ENCODE measurements at regions not wholly inside any gene's neighbourhood (a gene's known extent, or its start where the extent isn't known, plus 50 kb on each side); places are given as distances from the start of the nearest gene placed in this dataset.

DNA sequence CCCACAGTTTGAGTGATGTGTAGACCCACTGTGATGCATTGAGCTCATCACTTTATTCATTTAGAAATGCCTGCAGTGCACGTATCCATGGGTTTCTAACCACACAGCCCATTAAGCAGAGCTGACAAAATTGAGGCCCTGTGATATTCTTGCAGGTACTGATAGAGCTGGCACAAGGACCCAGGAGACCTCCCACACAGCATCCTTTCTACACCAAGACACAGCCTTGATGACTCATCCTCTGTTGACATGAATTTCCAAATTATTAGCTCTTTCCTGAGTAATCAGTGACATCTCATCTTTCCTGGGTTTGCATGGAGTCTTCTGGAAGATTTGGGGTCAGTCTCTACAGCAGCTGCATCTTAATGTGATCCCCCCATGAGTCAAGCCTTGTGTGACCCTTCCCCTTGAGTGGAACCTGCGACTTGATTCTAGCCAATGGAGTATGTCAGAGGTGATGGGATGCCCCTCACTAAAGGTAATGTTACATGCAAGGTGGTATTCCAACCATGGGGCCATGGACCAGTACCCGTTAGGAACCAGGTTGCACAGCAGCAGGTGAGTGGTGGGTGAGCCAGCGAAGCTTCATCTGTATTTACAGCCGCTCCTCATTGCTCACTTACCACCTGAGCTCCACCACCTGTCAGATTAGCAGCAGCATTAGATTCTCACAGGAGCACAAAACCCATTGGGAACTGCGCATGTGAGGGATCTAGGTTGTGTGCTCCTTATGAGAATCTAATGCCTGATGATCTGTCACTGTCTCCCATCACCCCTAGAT is 181.1 kb upstream of the ARL4C start:
- DNase-seq (ENCODE audit: low read depth): no peak

DNA sequence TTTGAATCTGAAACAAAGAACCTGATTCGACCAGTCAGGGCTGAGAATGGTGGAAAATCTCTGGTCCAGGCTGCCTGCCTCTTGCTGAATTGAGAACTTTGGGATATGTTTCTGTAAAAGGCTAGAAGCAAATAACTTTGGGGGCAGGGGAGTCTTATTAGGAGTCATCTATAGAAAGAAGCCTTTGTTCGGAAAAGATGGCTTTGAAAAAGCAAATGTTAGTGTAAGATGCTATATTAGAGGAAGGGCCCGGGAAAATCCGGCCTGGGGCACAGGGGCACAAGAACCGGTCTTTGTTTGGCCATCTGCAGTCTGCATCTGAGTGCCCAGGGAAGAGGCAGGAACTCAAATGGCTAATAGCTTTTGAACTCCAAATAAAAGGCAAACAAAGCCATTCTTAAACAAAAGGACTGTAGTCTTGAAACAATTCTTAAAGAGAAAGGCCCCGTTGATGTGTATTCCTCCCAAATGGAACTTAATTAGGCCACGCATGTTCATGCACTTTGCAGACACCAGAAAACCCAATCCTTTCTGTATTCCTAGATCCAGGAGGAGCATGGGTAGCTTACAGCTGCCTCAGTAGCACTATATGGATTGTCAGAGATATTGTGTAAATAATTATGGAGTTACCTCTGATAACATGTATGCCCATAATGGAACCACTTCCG is 180.0 kb upstream of the ARL4C start:
- no peak for DNase-seq (ENCODE audit: low read depth)

DNA sequence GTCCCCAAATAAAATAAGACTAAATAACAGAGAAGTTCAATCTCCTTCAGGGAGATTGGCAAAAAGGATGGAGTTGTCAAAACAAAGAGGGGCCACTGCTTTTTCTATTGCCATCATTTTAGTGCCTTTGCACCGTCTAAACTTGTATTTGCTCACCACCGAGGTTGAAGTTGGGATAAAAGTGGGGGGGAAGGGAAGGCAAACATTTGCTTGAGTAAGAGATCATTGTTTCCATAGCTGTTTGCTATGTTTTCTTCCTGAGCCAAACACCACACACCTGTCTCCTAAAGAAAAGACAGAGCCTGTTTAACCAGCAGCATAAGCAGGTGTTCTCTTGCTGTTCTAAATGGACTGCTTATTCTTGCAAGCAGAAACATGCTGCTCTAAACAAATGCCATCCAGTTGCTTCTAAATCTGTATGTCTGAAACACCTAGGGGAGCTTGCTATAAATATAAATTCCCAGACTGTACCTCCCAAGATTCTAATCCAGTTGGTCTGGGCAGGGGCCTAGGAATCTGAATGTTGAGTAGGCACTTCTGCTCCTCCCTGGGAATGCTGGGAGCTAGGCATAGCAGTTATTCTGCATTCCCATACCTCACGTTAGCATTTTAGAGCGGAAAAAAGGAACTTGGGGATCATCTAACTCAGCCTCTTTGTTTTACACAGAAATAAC is 179.4 kb upstream of the ARL4C start:
- no peak for DNase-seq (ENCODE audit: low read depth)

DNA sequence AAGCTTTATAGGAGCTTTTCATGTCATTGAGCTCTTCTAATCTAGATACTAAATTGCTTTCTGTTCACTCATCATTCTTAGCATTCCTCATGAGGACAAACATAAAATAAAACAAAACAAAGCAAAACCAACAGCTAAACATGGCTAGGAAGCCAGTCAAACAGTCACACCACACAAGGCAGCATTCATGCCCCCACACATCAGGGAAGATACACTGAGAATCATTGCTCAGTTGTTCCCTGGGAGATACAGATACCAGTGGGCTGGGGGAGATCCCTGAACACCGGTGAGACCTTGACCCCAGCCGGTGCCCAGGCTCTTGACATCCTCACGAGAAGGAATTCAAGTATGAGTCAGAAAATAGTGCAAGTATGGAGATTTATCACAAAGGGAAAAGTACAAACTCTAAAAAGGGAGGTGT is 177.9 kb upstream of the ARL4C start:
- DNase-seq (ENCODE audit: low read depth): no peak

DNA sequence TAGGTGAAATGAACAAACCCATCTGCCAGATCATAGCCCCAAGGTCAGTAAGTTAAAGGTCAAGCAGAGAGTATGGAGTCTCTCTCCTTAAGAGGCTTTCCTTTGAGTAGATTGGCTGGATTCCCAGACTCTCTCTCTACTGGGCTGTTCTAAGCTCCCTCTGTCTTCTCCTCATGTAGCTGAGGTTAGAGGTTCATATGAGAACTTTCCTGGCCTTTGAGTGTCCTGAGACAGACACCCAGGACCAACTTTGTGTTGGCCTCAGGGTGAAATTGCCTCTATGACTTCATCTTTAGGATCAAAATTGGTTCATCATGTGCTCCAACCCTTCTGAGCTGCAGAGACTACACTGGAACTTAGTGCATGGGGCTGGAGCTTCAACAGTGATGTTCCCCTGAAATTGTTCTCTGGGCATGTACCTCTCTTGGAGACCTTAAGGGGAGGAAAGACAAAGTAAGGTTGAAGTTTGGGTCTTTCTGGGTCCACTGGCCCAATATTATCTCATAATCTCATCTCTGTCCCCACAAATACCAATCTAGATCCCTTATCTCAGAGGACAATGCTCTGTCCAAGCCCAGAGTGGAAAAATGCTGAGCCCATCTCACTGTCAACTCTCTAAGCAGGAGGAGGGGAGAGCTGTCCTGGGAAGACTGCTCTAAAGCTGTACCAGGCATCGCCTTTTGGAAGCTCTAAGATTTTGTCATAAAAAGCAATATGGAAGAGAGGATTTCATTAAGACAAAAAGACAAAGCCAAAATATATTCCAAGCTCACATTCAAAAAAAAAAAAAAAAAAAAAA is 177.3 kb upstream of the ARL4C start:
- DNase-seq (ENCODE audit: low read depth): no peak

DNA sequence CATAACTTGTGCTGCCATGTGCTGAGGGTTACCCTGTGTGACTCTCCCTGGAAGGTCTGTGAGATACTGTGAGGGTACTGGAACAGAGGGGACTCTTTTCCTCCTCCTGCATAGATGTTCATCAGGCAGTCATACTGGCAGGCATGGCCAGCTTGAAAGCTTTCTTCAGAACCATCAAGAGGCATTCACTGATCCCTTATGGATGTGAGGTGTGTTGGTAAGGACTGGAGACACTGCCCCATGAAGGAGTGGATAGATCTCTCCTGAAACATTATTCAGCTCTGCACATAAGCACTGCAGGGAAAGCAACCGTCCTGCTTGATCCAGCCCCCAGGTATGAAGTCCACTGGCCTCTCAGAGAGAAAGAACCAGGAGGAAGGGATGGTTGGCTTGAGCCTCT is 176.6 kb upstream of the ARL4C start:
- DNase-seq (ENCODE audit: low read depth): no peak

DNA sequence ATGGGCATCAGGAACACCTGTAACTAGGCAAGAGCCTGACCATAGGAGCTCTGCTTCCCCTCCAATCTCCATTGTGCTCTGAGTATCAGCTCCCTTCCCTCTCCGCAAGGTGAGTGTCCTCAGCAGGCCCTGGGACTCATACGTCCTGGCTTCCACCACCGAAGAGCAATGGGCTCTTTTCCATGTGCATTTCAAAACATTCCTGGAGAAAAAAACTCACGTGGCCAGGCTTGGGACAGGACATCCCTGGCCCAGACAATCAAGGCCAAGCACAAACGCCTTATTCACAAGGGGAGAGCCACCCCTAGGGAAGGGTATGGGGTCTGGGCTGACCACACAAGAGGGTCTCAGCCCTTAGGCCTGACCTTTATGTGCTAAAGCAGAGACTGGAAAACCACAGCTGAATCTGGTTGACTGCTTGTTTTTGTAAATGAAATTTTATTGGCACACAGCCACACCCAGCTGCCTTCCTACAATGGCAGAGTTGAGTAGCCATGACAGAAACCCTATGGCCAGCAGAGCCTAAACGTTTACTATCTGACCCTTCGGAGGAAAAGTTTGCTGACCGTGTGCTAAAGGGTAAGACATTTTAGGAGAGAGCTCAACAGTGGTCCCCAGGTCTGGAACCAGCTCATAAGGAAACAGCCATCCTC is 175.7 kb upstream of the ARL4C start:
- no peak for DNase-seq (ENCODE audit: low read depth)

DNA sequence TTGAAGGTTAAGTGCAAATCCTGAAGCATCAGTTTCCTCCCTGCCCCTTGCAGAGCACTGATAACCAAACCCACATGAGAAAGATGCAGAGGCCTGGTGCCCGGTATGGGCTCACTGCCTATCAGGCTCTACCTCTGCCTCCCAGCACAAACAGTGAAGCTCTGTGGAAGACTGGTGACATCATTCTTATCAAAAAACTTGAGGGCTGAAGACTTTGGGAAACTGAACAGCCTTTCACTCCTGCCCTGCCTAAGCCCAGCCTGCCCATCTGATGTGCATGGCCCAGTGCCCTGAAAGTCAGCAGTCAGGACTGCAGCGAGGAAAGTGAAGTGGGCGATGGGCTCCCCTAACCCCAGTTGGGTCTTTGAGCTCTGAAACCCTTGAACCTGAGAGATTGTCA is 174.8 kb upstream of the ARL4C start:
- DNase-seq (ENCODE audit: low read depth): no peak

DNA sequence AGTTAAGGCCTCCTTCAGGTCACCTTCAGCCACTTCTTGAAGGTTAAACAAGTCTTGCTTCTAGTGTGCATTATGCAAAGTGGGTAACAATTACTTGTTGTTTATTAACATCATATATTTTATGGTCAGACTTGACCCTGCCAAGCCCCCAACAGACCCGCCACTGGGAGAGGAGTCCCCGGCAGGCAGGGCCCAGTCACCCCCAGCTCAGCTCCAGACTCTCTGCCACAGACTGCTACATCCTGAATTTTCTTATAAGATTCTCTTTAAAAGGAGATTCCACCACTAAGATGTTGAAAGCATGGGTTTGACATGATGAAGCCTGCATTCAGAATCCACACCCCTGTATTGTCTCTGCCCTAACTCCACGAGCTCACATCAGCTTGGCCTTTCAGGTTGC is 174.3 kb upstream of the ARL4C start:
- DNase-seq (ENCODE audit: low read depth): no peak

DNA sequence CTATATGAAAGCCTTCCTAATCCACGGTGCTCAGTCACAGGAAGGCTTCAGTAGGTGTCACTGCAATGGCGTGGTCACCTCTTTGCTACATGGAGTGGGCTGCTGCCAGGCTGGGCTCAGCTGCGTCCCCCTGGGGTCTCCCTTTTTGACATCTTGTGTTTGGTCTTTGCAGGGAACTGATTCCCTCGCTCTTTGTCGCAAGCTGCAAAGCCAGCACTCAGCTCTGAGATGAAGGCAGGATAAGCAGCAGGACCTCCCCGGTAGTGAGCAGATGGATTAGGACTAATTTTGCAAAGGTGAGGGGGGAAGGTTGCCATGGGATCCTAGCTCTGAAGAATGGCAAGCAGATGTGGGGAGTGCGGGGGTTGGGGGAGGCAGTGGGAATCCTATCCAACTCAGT is 173.9 kb upstream of the ARL4C start:
- DNase-seq (ENCODE audit: low read depth): no peak

DNA sequence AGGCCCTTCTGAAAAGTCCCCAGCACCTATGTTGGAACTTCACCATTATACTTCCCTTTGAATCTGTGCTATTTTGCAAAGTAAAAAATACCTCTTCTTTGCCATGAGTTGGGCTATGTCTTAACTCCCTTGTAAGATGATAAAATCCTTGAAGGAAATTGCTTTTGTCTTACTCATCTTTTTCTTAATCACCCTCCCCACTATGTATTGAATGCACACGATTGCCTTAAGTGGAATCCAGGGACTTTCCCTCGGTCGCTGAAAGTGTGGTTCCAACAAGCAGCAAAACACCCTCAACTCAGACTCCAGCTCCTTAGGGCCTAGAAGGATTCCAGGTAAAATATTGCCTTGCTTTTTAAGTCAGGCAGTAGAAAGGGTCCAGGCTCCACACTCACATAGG is 173.2 kb upstream of the ARL4C start:
- DNase-seq (ENCODE audit: low read depth): no peak

DNA sequence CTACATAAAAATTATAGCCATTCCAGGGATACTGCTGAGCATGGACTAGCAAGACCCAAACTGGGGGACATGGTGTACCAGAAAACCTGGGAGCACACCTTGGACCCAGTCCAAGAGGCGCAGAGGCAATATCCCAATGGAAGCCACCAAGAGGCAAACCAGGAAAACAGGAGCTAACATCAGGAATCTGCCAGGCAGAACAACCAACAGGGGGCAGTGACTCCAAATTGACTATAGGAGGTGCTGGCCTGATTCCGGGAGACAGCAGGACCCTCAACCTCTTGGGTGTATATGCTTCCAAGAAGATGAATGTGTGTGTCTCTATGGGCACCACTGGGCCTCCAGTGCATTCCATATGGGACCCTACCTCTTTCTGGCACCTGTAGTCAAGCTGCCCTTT is 172.7 kb upstream of the ARL4C start:
- DNase-seq (ENCODE audit: low read depth): no peak

DNA sequence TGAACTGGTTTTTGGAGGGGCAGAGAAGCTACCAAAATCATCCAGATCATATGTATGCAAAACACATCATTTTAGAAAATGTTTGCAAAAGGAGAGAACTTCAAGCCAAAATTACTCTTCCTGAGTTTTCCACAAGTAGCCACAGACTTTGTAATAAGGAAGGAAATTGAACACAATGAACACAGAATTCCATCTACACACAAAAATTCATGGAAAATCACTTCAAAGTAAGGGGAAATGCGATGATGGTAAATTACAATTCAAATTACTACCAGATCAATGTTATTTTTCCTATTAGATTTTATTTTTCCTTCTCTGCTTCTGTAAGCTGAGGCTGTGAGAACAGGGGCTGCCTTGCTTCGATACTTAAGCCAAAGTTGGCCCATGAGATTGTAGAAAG is 172.1 kb upstream of the ARL4C start:
- no peak for DNase-seq (ENCODE audit: low read depth)

DNA sequence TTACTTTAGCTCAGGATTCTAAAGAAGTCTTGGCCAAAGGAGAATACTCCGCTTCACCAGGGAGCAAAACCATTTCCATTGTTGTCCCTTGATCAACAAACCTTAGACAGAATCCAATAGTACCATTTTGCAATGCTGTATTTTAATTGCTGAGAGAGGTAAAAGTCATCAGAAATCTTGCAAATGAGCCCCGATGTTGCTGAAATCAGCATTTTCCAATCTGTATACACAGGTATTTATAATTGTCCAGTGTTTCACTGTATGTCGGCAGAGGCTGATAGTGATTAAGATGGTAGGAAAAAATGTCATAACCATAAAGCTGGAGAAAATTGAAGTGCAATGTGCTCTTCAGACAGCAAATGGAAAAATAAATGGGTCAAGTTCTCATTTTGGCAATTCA is 170.0 kb upstream of the ARL4C start:
- no peak for DNase-seq (ENCODE audit: low read depth)

DNA sequence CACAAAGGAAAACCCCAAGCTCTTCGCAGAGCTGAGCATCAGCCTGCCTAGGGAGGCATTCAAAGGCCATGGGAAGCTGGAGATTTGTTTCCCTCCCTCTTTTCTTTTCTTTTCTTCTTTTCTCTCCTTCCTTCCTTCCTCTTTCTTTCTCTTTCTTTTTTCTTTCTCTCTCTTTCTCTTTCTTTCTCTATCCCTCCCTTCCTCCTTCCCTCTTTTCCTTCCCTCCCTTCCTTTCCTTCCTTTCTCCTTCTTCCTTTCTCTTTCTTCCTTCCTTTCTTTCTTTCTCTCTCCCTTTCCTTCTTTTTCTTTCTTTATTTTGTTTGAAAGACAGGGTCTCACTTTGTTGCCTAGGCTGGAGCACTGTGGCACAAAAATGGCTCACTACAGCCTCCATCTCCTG is 168.4 kb upstream of the ARL4C start:
- no peak for DNase-seq (ENCODE audit: low read depth)

DNA sequence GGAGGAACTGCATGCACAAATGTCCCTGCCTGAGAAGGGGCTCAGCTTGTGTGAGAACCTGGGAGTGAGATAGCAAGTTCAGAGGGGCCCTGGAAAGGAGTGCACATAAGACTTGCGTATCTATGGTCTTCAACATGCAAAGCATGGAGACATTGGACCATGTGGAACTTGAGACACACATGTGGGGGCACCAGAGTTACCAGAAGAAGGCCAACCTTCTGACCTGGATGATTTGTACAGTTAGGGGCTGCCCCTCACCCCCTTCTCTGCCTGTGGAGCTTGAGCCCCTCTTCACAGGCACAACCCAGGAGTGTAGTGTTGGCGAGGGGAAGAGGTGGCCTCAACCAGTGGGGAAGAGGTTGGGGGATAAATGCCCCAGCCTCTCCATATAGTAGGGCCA is 165.0 kb upstream of the ARL4C start:
- DNase-seq (ENCODE audit: low read depth): no peak

DNA sequence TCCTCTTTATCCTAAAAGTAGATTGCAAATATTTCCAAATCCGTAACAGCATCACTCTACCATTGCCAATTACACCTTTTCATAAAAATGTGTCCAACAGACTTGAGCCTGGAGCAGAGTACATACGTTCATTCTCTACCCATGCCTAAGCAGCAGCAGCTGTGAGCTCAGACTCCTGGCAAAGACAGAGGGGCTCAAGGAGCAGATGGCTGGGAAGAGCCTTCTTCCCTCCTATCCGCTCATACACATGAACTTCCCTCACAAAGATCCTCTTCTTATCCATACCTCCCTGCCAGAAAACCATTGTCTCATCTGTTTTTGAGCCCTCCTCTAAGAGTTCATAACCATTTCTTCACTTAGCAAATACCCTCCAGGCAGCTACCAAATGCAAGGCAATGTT is 164.3 kb upstream of the ARL4C start:
- no peak for DNase-seq (ENCODE audit: low read depth)

DNA sequence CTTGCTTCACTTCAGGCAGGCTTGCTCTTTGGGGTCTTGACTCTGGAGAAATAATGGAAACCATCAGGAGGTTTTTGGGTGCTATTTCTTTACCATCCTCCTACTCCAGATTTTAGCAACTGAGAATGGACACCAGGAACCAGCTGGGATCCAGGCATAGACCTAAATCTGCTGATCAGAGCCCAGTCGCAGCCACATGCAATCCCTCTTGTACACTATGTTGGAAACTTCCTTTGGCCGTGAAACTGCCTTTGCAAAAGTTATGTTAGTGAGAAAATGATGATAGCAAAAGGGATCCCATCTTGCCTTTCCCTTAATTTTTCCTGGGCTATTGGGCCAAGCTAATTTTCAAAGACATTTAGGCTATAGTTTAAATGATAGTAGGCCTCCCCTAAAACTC is 158.8 kb upstream of the ARL4C start:
- no peak for DNase-seq (ENCODE audit: low read depth)

DNA sequence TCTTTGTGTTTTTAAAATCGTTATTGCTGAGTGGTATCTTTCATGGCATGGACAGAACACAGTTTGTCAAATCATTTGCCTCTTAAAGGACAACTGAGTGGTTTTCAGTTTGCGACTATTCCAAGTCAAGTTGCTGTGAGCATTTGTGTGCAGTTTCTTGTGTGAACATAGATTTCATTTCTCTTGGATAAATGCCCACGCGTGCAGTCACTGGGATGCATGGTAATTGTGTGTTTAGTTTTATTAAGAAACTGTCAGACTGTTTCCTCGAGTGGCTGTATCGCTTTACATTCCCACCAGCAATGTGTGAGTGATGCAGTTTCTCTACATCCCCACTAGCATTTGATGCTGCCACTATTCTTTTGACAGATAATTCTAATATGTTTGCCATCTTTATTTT is 154.0 kb upstream of the ARL4C start:
- no peak for DNase-seq (ENCODE audit: low read depth)

DNA sequence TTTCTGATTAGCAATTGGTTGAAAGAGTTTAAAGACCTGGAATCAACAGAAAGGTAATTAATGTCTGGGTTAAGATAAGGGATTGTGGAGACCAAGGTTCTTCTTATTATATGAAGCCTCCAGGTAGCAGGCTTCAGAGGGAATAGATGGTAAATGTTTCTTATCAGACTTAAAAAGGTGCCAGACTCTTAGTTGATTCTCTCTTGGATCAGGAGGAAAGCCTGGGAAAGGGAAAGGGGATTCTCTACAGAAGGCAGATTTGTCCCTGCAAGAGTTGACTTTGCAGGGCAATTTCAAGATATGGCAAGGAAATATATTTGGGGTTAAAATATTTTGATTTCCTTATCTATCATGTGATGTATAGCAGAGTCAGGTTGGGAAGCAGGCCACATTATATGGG is 153.1 kb upstream of the ARL4C start:
- no peak for DNase-seq (ENCODE audit: low read depth)

DNA sequence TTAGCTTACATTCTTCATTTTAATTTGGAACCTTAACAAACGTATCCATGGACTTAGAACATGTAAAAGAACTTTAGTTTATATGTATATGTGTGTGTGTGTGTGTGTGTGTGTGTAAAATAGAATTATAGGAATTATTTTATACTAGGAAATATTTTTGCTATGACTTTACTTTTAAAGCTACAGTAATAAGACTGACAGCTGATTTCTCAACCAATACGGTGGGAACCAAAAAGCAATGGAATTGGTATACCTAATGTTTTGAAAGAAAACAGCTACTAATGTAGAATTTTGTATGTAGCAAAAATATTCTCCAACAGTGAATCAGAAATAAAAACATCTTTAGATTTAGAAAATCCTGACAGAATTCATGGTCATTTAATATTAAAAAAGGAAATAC is 146.5 kb upstream of the ARL4C start:
- no peak for DNase-seq (ENCODE audit: low read depth)

DNA sequence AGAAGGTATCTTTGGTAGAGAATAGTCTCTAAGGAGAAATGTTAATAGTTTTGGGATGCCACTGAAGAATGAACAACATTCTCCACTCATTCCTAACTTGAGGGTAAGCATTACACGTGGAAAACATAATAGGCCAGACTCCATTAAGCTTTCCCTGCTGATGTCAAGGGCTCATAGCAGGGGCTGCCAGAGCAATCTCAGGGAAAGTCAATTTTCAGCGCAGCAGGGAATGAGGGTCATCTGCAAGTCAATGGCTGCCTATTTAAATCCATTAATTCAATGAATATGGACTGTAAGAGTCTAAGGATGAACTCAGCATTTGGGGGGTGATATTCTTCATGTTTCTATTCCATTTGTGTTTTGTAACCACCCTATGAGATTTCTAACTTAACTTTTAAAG is 144.2 kb upstream of the ARL4C start:
- DNase-seq (ENCODE audit: low read depth): no peak
